Transverse colon (tissue), 4 donors: ENCODE measurements at regions not wholly inside any gene's neighbourhood (a gene's known extent, or its start where the extent isn't known, plus 50 kb on each side); places are given as distances from the start of the nearest gene placed in this dataset.

Experiments used
- DNase-seq: peaks from one replicate; pipeline ENCODE4 v3.0.0-alpha.2; 2019
- H3K27ac ChIP-seq, 4 donors: fragments of 200-600 bp; sonication (generic); 2 replicates each; pipeline ENCODE4 v1.5.1; 2016 to 2018; ENCODE audit warnings: inconsistent platforms in 4 of 4
- H3K27me3 ChIP-seq: fragments of 200-600 bp; sonication (generic); 2 replicates; pipeline ENCODE4 v1.5.1; 2017; ENCODE audit warnings: inconsistent platforms
- H3K36me3 ChIP-seq, 4 donors: fragments of 200-600 bp; sonication (generic); 2 replicates each; pipeline ENCODE4 v1.5.1; 2017 to 2019; ENCODE audit warnings: inconsistent platforms in 4 of 4
- H3K4me1 ChIP-seq, 4 donors: fragments of 200-600 bp; sonication (generic); 2 replicates each; pipeline ENCODE4 v1.5.1; 2017 to 2020; ENCODE audit warnings: inconsistent platforms in 4 of 4
- H3K4me3 ChIP-seq, 4 donors: fragments of 200-600 bp; sonication (generic); 1 replicate in 1 of 4; 2 replicates in 3 of 4; pipeline versions ENCODE4 v1.5.1 to v1.6.1; 2017 to 2019; ENCODE audit warnings: inconsistent platforms in 4 of 4
- H3K9me3 ChIP-seq, 2 donors: fragments of 200-600 bp; sonication (generic); 2 replicates each; pipeline ENCODE4 v1.5.1; 2017 to 2019; ENCODE audit warnings: inconsistent platforms in 2 of 2
- EP300 ChIP-seq: sonication (generic); formaldehyde crosslinking; IDR thresholded peaks from one replicate; pipeline ENCODE4 v1.6.1; 2017; ENCODE audit warnings: antibody characterized with exemption, low read depth
- POLR2A ChIP-seq: fragments of 450-650 bp; IDR thresholded peaks from one replicate; pipeline ENCODE4 v1.6.1; 2016; ENCODE audit warnings: antibody characterized with exemption, mild to moderate bottlenecking, moderate library complexity
- POLR2AphosphoS5 ChIP-seq, 3 donors: sonication (generic); formaldehyde crosslinking; IDR thresholded peaks; one replicate each; pipeline ENCODE4 v1.6.1; 2016; ENCODE audit warnings: antibody characterized with exemption in 3 of 3
- WGBS, 2 donors: methylation state at CpG; one replicate each; pipeline ENCODE4 v1.1.5; 2018; ENCODE audit warnings: low coverage in 1 of 2; 5-methylcytosine and 5-hydroxymethylcytosine counted together
- in situ Hi-C, 4 donors: fragments of 200-750 bp; cut with MboI; loops; one replicate each; pipeline versions ENCODE4 v1.15.0 to v1.15.1; 2017; ENCODE audit warnings: low sequenced_read_pairs in 3 of 4, low pct_ligation_motif_present in 1 of 4, low pct_unique_long_range_greater_than_20kb in 1 of 4
- intact Hi-C: fragments of 100-400 bp; cut with DNase I; formaldehyde crosslinking; loops from one replicate; pipeline ENCODE4 v1.15.1; 2023; ENCODE audit warnings: low total_unique reads
- TF ChIP-seq, protein P1 (sequence below), 5 experiments: fragments of 200-600 bp in 3 of 5; fragments of 450-650 bp in 2 of 5; sonication (generic) in 3 of 5; IDR thresholded peaks; 1 replicate in 2 of 5; 2 replicates in 3 of 5; pipeline ENCODE4 v1.5.1; 2016 to 2017; ENCODE audit warnings: antibody characterized with exemption in 5 of 5, inconsistent platforms in 3 of 5, mild to moderate bottlenecking in 2 of 5, moderate library complexity in 1 of 5

GRCh38 chr6:120872262-120872578 lies 462.1 kb downstream of the TBC1D32 start:
- Histone ChIP-seq H3K4me3 (no peak overlapping the region), H3K36me3 (no peaks in the 10 kb centered on the region), H3K27me3 (no peaks in the 10 kb centered on the region), H3K27ac (no peak overlapping the region), H3K9me3 (no peaks in the 10 kb centered on the region), H3K4me1 (no peaks in the 10 kb centered on the region)
- no peak for DNase-seq
- WGBS, 2 donors, result 81% methylated on average over 10 of the region's 10 CpGs; no CpG with 5 or more reads in 1 of the 2 donors
- intact Hi-C loops, result no loop called here
- in situ Hi-C loops, result no loop called here
- TF ChIP-seq EP300, result no peak

DNA sequence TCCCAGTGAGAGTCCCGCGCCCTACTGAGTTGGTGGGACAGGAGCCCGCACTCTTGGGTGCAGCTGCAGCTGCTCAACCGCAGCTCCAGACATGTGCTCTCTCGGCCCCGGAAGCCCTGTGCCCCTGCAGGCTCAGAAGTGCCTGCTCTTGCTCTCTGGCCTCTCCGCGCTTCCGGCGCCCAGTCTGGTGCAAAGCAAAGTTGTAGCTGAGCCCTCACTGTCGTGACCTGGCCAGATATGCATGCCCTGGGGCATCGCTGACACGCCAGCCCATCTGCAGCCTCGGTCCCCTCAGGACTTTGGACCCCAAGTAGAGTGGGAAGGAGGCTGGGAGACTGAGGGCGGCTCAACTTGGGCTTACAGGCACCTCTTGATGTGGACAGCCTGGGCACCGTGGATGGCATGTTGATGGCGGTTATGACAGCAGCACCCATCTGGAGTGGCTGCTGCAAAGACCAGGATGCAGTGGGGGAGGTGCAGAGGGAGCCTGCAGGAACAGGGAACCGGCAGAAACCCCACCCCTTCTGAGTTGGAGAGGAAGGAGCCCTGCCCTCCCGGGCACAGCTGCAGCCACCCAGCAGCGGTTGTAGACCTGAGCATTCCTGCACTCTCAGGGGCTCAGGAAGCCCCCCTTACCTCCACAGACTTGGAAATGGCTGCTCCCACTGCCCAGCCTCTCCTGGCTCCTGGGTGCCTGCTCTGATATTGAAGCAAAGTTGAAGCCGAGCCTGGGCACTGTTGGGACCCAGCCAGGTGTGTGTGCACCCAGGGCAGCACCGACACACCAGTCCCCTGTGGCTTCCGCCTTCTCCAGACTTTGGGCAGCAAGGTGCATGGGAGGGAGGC lies 462.6 kb downstream of the TBC1D32 start:
- Histone ChIP-seq H3K27ac (no peak overlapping the region), H3K9me3 (no peaks in the 10 kb centered on the region), H3K36me3 (no peaks in the 10 kb centered on the region), H3K4me3 (no peak overlapping the region), H3K27me3 (no peaks in the 10 kb centered on the region), H3K4me1 (no peaks in the 10 kb centered on the region)
- TF ChIP-seq POLR2A, result no peak
- no peak for TF ChIP-seq EP300
- TF ChIP-seq POLR2AphosphoS5 (IDR thresholded peaks at IDR 0.05), result no peak
- TF ChIP-seq, protein P1, sequence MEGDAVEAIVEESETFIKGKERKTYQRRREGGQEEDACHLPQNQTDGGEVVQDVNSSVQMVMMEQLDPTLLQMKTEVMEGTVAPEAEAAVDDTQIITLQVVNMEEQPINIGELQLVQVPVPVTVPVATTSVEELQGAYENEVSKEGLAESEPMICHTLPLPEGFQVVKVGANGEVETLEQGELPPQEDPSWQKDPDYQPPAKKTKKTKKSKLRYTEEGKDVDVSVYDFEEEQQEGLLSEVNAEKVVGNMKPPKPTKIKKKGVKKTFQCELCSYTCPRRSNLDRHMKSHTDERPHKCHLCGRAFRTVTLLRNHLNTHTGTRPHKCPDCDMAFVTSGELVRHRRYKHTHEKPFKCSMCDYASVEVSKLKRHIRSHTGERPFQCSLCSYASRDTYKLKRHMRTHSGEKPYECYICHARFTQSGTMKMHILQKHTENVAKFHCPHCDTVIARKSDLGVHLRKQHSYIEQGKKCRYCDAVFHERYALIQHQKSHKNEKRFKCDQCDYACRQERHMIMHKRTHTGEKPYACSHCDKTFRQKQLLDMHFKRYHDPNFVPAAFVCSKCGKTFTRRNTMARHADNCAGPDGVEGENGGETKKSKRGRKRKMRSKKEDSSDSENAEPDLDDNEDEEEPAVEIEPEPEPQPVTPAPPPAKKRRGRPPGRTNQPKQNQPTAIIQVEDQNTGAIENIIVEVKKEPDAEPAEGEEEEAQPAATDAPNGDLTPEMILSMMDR (IDR thresholded peaks at IDR 0.05), result no peak
- 88% methylated on average over 22 of the region's 23 CpGs; no CpG with 5 or more reads in 1 of the 2 donors for WGBS, 2 donors
- intact Hi-C loops, result no loop called here
- in situ Hi-C loops, result no loop called here
- no peak for DNase-seq

DNA sequence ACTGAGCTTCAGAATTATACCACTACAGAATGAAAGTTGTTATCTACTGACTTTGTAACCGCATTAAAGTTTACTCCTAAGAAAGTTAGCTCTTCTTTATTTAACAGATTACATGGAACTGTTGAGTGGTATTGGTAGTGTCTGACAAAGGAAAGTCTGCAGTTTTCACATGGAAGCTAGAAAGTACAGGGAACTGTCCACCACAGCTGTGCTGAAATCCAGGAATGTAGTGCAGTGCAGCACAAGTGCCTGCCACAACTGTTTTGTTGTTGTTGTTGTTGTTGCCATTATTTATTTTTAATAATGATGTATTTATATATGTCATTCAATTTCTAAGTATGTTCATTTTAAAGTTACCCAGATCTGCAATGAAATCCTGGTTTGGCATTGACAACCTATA lies 464.9 kb downstream of the TBC1D32 start:
- Histone ChIP-seq H3K4me1 (no peaks in the 10 kb centered on the region), H3K9me3 (no peaks in the 10 kb centered on the region), H3K27ac (no peak overlapping the region), H3K36me3 (no peaks in the 10 kb centered on the region), H3K27me3 (no peaks in the 10 kb centered on the region), H3K4me3 (no peak overlapping the region)
- in situ Hi-C loops (no loop called here), intact Hi-C loops (no loop called here)
- no peak for TF ChIP-seq EP300
- TF ChIP-seq POLR2A, result no peak
- no peak for TF ChIP-seq POLR2AphosphoS5 (IDR thresholded peaks at IDR 0.05)
- TF ChIP-seq, protein P1 (IDR thresholded peaks at IDR 0.05), result no peak
- no peak for DNase-seq
- WGBS, 2 donors, result 43 to 74% methylated on average over 1 of the region's 1 CpG

- in situ Hi-C loops (no loop called here), intact Hi-C loops (no loop called here)
- no peak overlapping the region for H3K4me3 ChIP-seq
- no peaks in the 10 kb centered on the region for H3K27me3 ChIP-seq
- no peak overlapping the region for H3K27ac ChIP-seq
- no peaks in the 10 kb centered on the region for H3K9me3 ChIP-seq
- no peak for DNase-seq
- no peaks in the 10 kb centered on the region for H3K4me1 ChIP-seq
- WGBS, 2 donors, result 72% methylated on average over 2 to 3 of the region's 3 CpGs
- no peaks in the 10 kb centered on the region for H3K36me3 ChIP-seq
- no peak for TF ChIP-seq POLR2AphosphoS5 (IDR thresholded peaks at IDR 0.05)
- no peak for TF ChIP-seq POLR2A
- TF ChIP-seq EP300, result no peak
Observed at GRCh38 chr6:120857422-120857821, 476.9 kb downstream of the TBC1D32 start.

- intact Hi-C loops, result no loop called here
- Histone ChIP-seq H3K27ac (no peak overlapping the region), H3K27me3 (no peaks in the 10 kb centered on the region), H3K9me3 (no peaks in the 10 kb centered on the region), H3K36me3 (no peaks in the 10 kb centered on the region), H3K4me3 (no peak overlapping the region), H3K4me1 (no peaks in the 10 kb centered on the region)
- in situ Hi-C loops, result no loop called here
- no peak for DNase-seq
- no peak for TF ChIP-seq POLR2AphosphoS5 (IDR thresholded peaks at IDR 0.05)
- no peak for TF ChIP-seq POLR2A
- no peak for TF ChIP-seq EP300
- TF ChIP-seq, protein P1 (IDR thresholded peaks at IDR 0.05), result no peak
Observed at GRCh38 chr6:120854583-120854982, 479.7 kb downstream of the TBC1D32 start.
